ENCODE measurements at regions not wholly inside any gene's neighbourhood (a gene's known extent, or its start where the extent isn't known, plus 50 kb on each side); places are given as distances from the start of the nearest gene placed in this dataset.
A peak's percentile ranks its signal among the peaks of the same experiment; 100 is the strongest.

DNA sequence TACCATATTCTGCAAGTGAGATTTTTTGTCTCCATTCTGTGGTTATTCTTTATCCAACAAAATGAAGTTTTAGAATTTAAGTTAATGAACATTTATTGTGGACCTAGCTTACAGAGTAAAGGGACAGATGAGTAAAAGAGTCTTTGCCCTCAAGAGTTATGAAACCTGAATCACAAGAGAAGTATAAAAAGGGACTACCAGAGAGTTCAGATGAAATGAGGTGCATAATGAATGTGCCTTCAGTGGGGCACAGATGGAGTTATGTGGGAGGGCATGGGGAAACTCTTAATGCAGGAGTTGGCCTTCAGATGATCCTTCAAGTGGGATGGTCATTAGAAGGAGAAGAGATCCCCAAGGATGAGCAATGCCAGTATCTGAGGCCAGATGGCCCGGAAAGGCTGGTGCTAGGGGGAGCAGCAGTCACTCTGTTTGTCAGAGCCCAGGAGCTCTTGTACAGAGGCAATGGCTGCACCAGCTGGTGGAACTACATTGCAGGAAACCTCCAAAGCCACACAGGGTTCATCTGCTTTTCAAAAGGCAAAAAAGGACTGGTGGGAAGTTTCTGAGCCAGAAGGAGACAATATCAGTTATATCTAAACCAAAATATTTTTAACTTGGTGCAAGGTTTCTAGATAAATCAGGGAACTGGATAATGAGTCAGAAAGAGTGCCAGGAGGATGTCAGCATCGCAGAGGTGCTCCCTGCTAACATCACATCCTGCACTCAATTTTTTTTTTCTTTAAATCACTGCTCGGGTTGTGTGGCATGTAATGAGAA is 162.0 kb downstream of the KLF6 start:
- DNase-seq = peak in 1 of 2 donors; percentile 4

DNA sequence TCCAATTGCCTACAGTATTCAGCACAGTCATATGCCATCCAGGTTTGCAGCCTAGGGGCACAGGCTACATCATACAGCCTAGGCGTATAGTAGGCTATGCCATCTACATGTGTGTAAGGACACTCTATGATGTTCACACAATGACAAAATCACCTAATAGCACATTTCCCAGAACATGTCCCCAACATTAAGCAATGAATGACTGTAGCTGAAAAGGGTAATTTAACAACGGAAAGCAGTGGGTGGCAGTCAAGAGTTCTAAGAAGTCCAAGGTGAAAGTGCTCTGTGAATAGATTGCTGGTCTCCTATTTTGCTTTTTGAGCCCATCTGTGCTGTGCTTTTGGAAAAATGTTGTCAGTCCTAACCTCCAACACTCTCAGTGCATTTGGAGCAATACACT is 162.6 kb downstream of the KLF6 start:
- DNase-seq = peak in 1 of 2 donors; percentile 10

GRCh38 chr10:3620818-3621217 is 164.2 kb downstream of the KLF6 start:
- no peak for DNase-seq

DNA sequence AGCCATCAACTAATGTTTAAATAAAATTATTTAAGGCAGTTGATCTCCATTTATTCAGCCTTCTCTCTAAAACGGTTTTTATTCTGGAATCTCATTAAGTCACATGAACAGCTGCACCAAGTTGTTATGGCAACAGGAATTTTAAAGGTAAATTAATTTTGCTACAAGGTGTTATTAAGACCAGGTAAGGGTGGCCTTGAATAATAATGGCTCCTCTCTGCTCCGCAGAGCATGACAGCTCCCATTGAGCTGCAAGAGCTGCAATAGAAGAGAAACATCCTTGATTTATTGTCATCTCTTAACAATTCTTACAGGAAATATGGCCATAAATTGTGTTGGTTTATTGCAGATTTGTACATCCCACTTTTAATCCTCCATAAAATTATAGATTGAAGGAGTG is 165.8 kb downstream of the KLF6 start:
- no peak for DNase-seq

- DNase-seq = no peak
Observed at GRCh38 chr10:3616880-3617279, 168.1 kb downstream of the KLF6 start.

DNA sequence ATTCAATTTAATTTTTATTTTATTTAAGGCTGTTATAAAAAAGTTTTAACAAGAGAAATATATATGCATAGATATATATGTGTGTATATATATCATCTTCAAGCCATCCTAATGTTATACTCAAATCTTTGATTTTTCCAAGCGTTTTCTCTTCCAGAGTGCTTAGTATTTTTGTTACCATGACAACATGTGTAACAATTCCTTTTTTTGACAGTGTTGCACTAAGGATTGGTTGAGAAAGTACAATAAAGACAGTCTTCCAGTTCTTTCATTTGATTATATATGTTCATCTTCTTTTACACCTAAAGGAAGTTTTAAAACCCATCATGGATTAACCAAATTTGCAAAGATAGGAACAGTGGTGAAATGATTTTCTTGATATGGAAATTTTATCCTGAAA is 171.7 kb downstream of the KLF6 start:
- DNase-seq = no peak

- DNase-seq = no peak
Observed at GRCh38 chr10:3612183-3613001, 172.6 kb downstream of the KLF6 start.

- DNase-seq = no peak
Observed at GRCh38 chr10:3606309-3606708, 178.7 kb downstream of the KLF6 start.

GRCh38 chr10:3605882-3606281 is 179.1 kb downstream of the KLF6 start:
- DNase-seq = no peak

GRCh38 chr10:3595736-3596135 is 189.3 kb downstream of the KLF6 start:
- no peak for DNase-seq

GRCh38 chr10:3593611-3594010 is 191.4 kb downstream of the KLF6 start:
- DNase-seq = no peak

DNA sequence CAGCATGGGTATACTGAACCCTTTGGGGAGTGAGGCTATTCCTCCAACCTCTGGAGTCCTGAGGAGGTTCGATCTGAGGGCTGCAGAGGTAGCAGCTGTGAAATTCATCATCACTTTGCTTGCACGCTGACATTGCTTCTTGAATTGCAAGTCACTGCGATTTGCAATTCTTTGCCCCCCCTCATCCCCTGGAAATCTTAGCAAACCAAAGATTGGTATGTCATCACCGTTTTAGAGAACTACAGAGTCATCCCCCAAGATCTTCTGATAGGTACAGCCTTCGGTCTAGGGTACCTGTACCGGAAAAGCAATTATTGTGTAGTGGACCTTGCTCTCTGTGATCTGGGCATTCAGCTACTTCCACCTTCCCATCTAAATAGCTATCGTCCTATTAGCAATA is 192.6 kb downstream of the KLF6 start:
- DNase-seq = no peak

DNA sequence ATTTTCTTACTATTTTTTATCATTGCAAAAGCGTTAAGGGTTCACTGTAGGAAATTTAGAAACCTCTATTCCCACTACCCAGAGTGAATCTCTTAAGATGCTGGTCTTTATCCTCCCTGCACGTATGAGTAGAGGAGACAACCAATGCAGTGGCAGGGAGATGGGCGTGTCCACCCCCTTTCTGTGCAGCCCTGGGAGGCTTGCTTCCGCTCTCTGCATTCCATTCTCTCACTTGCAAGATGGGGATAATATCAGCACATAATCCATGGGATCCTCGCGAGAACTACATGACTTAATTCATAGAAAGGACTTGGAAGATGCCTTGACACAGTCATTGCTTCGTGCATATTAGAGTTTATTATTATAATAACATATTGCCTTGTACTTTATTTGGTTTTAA is 196.2 kb downstream of the KLF6 start:
- no peak for DNase-seq

DNA sequence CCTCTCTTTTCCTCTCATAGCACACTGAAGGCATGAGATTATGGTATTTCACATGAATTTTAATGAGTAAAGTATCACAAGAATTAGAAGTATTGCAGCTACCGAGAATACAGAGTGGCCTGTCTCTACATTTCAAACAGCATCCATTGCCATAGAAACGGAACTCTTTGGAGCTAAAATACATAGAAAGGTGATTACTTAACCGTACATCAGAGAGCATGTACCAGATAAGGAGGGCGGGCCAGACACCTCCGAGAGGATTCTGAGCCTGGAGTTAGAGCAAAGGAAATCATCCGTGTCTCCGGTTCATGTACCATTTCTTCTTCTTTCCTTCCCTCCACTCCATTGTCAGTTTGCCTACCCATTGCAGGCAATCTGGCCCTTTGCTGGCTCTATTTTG is 196.7 kb downstream of the KLF6 start:
- no peak for DNase-seq

GRCh38 chr10:3584926-3585784 is 199.9 kb downstream of the KLF6 start:
- DNase-seq = no peak

- no peak for DNase-seq
Observed at GRCh38 chr10:3580565-3580964, 204.4 kb downstream of the KLF6 start.

- DNase-seq = no peak
Observed at GRCh38 chr10:3579845-3580244, 205.2 kb downstream of the KLF6 start.

DNA sequence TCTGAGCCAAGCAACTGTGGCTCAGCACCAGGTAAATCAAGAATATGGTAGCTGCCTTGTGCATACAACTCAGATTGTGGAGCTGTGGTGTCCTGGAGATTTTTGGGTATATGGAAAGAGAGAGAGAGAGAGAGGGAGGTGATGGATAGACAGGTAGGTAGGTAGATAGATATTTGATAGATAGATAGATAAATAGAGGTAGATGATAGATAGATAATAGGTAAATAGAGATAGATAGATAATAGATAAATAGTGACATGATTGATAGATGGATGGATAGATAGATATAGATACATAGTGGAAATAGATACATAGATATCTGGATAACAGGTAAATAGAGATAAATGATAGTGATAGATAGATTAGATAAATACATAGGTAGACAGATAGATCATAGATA is 206.3 kb downstream of the KLF6 start:
- DNase-seq = no peak

GRCh38 chr10:3578159-3578558 is 206.8 kb downstream of the KLF6 start:
- no peak for DNase-seq

- no peak for DNase-seq
Observed at GRCh38 chr10:3574451-3574850, 210.6 kb downstream of the KLF6 start.

- no peak for DNase-seq
Observed at GRCh38 chr10:3573498-3573897, 211.5 kb downstream of the KLF6 start.

GRCh38 chr10:3571310-3571825 is 213.6 kb downstream of the KLF6 start:
- DNase-seq = no peak

DNA sequence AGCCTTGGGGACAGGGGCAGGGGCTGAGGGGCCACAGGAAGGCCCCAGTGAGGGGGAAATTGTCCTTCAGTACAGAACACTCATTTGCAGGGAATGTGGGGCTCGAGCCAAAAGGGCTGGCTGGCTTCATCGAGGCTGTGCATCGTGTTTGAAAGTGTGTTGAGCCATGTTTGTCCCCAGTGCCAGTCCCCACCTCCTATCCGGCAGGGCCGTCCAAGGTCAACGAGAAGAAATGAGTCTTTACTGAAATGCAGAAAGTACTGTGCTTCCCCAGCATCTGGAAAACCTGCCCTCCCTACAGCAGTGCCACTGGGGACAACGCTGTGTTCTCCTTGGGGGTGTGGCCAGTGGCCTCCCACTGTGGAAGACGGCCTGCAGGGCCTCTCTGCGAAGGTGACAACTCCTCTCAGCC is 214.1 kb downstream of the KLF6 start:
- DNase-seq = no peak
